ENCODE measurements at regions not wholly inside any gene's neighbourhood (a gene's known extent, or its start where the extent isn't known, plus 50 kb on each side); places are given as distances from the start of the nearest gene placed in this dataset.
"Not testable (repeated sequence)": the region's sequence is repeated elsewhere in the genome, so short reads cannot be mapped to it uniquely, and the experiment has no call there.

DNA sequence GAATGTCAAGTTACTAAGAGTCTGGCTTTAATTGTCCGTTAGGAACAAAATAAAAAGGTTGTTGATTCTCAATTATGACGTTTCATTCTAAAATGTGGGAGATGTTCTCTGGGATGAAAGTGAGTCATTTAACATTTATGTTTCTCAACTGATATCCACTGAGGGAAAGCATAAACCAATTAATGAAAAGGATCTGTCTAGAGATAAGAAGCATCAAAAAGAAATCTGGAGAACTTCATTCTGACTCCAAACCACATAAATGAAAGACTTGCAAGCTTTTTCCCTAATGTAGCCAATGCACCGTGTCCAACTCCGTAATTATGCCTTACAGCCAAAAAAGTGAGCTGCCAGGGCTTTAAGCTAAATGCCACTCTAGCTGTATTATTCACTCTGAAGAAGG, 654.2 kb downstream of the TLE1 start:
- DNase-seq (ENCODE audit: low read depth): no peak
- H3K4me3 ChIP-seq (ENCODE audit: low read length): no peak overlapping the region
- TF ChIP-seq, protein P1, sequence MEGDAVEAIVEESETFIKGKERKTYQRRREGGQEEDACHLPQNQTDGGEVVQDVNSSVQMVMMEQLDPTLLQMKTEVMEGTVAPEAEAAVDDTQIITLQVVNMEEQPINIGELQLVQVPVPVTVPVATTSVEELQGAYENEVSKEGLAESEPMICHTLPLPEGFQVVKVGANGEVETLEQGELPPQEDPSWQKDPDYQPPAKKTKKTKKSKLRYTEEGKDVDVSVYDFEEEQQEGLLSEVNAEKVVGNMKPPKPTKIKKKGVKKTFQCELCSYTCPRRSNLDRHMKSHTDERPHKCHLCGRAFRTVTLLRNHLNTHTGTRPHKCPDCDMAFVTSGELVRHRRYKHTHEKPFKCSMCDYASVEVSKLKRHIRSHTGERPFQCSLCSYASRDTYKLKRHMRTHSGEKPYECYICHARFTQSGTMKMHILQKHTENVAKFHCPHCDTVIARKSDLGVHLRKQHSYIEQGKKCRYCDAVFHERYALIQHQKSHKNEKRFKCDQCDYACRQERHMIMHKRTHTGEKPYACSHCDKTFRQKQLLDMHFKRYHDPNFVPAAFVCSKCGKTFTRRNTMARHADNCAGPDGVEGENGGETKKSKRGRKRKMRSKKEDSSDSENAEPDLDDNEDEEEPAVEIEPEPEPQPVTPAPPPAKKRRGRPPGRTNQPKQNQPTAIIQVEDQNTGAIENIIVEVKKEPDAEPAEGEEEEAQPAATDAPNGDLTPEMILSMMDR (IDR thresholded peaks at IDR 0.05; ENCODE audit: insufficient read depth, low read depth, low read length, missing control alignments): no peak

DNA sequence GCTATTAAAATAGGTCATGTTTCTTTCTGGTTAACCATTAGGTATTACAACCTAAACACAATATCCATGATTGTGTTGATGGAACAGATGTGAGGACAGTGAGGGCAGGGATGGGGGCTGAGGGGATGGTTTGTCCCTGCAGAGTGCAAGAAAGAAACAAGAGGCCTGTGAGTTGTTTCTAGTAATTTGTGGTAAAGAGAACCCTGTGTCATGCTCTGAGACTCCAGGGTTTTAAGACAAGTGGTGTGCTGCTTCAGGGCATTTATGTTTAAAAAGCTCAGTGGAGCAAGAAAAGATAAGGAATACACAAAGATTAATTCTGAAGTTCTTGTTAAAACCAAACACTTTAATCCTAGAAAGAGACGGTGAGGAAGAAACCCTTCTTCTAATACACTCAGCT, 656.5 kb downstream of the TLE1 start:
- no peak for DNase-seq (ENCODE audit: low read depth)
- TF ChIP-seq, protein P1 (IDR thresholded peaks at IDR 0.05; ENCODE audit: insufficient read depth, low read depth, low read length, missing control alignments): no peak
- no peak overlapping the region for H3K4me3 ChIP-seq (ENCODE audit: low read length)

DNA sequence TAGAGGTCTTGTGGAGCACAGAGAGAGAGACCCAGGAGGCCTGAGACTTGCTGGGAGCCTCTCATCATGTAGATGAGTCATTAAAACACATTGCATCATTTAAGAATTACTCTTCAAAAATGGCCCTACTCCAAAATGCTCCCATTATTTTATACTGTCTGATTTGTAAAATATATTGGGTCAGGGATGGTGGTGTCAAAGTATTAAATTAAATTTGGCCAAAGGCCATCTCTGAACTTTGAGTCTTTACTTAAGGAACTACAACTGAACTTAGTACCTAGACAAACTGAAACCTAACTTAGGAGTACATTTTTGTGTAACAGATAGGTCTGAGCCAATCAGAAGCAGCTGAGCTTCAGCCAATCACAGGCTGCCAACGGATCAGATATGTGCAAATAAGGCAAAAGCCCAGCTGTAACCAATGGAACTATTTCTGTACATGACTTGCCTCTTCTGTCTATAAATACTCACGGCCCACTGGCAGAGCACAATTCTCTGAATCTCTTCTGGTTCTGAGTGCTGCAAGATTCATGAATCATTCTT, 657.2 kb downstream of the TLE1 start:
- DNase-seq (ENCODE audit: low read depth): peak; percentile 80
- H3K4me3 ChIP-seq (ENCODE audit: low read length): no peak overlapping the region
- TF ChIP-seq, protein P1 (IDR thresholded peaks at IDR 0.05; ENCODE audit: insufficient read depth, low read depth, low read length, missing control alignments): no peak

DNA sequence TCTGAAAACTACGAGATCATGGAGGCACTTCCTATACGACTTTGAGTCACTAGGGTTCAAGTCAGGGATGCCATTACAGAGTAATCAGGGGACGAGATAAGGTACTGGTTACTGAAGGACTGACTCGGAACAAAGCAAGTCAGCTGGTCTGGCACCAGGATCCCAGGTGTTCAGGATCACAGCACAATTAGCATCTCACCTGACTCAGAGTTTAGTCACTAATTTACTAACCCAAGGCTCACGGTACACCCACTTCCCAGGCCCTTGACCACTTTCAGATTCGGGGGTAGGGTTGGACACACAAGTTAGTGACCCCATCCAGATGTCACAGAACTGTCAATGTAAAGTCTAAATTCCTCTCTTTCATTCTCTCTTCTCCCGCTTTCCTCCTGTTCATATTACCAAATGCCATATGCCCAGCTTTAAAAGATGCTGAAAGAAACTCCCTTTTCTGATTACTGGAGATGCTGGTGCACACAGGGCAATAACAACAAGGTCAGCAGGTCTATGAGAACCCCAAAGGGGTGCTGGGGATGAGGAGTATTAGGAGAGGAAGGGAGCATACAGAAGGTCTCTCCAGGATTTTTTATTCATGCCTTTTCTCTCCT, 657.8 kb downstream of the TLE1 start:
- peak; percentile 83 for DNase-seq (ENCODE audit: low read depth)
- H3K4me3 ChIP-seq (ENCODE audit: low read length): no peak overlapping the region
- TF ChIP-seq, protein P1 (IDR thresholded peaks at IDR 0.05; ENCODE audit: insufficient read depth, low read depth, low read length, missing control alignments): no peak

DNA sequence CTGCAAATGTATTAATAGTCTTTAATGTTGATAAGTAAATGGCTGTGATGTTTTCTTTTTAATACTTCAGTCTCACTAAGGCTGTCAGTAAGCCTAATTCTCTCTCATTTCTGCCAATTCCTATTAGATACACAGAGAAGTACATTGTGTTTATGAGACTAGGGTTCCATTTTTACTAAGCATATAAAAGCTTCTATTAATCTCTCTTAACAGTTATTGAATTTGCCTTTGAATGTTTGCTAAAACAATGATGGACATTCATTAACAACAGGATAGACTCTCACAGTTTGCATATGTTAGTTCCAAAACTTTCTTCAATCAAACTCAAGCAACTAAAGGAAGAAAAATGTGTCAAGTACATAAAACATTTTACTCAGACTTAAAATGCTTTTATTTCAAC, 659.3 kb downstream of the TLE1 start:
- DNase-seq (ENCODE audit: low read depth): no peak
- TF ChIP-seq, protein P1 (IDR thresholded peaks at IDR 0.05; ENCODE audit: insufficient read depth, low read depth, low read length, missing control alignments): no peak
- H3K4me3 ChIP-seq (ENCODE audit: low read length): no peak overlapping the region

DNA sequence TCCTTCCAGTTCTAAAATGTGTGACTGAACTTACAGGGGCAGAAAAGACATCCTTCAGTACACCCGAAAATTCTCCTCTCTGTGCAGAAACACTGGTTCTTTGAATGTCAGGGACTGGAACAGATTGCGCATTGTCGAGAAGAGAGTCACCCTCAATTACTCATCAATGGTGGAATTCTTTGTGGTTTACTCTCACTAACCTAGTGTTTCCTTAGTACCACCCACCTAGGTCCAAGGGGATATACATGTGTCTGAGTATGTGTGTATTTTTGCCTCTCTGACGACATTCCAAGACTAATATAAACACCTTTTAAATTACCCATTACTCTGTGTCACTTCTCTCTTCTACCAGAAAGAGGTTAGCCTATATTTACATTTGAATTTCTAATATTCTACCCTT, 660.8 kb downstream of the TLE1 start:
- H3K4me3 ChIP-seq (ENCODE audit: low read length): no peak overlapping the region
- TF ChIP-seq, protein P1 (IDR thresholded peaks at IDR 0.05; ENCODE audit: insufficient read depth, low read depth, low read length, missing control alignments): no peak
- DNase-seq (ENCODE audit: low read depth): peak; percentile 93

DNA sequence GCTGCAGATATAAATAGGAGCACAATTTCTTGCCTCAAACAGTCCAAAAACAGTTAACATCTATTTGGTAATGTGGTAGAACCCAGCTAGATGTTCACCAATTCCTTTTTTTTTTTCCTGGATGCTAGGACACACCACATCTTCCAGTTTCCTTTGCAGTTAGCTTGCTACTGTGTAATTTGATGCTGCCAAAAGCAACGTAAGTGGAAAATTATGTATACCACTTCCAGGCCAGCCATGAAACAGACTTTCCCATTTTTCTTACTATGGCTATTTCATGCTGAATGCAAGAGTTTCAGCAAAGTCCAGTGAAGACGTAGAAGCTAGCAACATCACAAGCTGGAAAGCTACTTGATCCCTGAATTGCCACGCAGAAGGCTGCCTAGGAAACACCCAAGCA, 667.2 kb downstream of the TLE1 start:
- H3K4me3 ChIP-seq (ENCODE audit: low read length): no peak overlapping the region
- DNase-seq (ENCODE audit: low read depth): no peak
- TF ChIP-seq, protein P1 (IDR thresholded peaks at IDR 0.05; ENCODE audit: insufficient read depth, low read depth, low read length, missing control alignments): no peak

DNA sequence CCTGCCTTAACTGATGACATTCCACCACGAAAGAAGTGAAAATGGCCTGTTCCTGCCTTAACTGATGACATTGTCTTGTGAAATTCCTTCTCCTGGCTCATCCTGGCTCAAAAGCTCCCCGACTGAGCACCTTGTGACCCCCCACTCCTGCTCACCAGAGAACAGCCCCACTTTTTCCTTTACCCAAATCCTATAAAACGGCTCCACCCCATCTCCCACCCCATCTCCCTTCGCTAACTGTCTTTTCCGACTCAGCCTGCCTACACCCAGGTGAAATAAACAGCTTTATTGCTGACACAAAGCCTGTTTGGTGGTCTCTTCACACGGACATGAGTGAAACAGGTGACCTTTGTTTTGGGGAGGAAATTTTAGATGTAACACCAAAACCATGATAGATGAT, 674.4 kb downstream of the TLE1 start:
- not testable (repeated sequence) for H3K4me3 ChIP-seq (ENCODE audit: low read length); DNase-seq (ENCODE audit: low read depth)

DNA sequence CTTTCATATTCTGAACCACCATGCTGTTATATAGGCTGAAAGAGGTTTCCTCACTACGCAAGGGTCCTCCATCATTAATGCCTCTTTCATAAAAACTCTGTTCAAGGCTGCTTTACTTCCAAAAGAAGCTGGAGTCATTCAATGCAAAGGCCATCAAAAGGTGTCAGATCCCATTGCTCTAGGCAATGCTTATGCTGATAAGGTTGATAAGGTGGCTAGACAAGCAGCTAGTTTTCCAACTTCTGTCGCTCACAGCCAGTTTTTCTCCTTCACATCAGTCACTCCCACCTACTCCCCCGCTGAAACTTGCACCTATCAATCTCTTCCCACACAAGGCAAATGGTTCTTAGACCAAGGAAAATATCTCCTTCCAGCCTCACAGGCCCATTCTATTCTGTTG, 676.2 kb downstream of the TLE1 start:
- not testable (repeated sequence) for H3K4me3 ChIP-seq (ENCODE audit: low read length); DNase-seq (ENCODE audit: low read depth)
